NT2/D1 (cell line): ENCODE measurements at regions not wholly inside any gene's neighbourhood (a gene's known extent, or its start where the extent isn't known, plus 50 kb on each side); places are given as distances from the start of the nearest gene placed in this dataset.

ENCODE experiments used
- SUZ12 ChIP-seq: IDR thresholded peaks from 2 replicates; pipeline ENCODE4 v1.6.1; 2011; ENCODE audit not compliant: insufficient read length, insufficient read depth; ENCODE audit errors: extremely low read depth
- YY1 ChIP-seq: IDR thresholded peaks from 2 replicates; pipeline ENCODE4 v1.6.1; 2011; ENCODE audit not compliant: insufficient read length, insufficient read depth

GRCh38 chrX:149374751-149375150 lies 130.4 kb downstream of the IDS start:
- TF ChIP-seq YY1: no peak
- no peak for TF ChIP-seq SUZ12
